ENCODE measurements at regions not wholly inside any gene's neighbourhood (a gene's known extent, or its start where the extent isn't known, plus 50 kb on each side); places are given as distances from the start of the nearest gene placed in this dataset.

DNA sequence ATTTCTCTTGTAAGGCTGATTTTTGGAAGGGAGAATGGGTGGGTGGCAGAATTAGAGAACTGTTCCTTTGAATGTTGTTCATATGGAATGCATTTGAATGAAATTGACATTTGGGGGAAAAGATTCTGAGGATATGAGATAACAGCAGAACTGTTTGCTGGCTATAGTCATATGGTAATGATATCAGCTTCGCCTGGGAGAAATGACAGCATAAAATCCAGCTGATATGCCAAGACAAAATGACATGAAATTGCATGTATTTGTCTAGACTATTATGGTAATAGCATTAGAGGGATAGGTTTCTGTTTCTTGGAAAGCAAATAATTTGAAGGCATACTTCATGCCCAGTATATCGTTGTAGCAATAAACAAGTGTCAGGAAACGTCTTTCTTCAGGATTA, 150.8 kb upstream of the SPATS2L start:
- Histone ChIP-seq H3K9me1 (replicated peaks; ENCODE audit: control insufficient read depth, extremely low read depth, insufficient read depth, low read length) (no peaks in the 10 kb centered on the region), H3K9me3 (replicated peaks; ENCODE audit: control insufficient read depth, insufficient read depth, low read length) (no peaks in the 10 kb centered on the region), H3K27me3 (ENCODE audit: control insufficient read depth in 2 of 2, insufficient read depth in 2 of 2, low read length in 2 of 2) (no peaks in the 10 kb centered on the region), H3K4me1 (ENCODE audit: control insufficient read depth, extremely low read depth, insufficient read depth, low read length) (no peaks in the 10 kb centered on the region), H3K36me3 (ENCODE audit: control insufficient read depth in 2 of 2, extremely low read depth in 1 of 2, insufficient read depth in 2 of 2, low read length in 2 of 2) (no peaks in the 10 kb centered on the region), H3K4me3 (replicated peaks in 1 of 3; ENCODE audit: insufficient read depth in 1 of 3, low read depth in 1 of 3, low read length in 3 of 3) (no peak overlapping the region), H3K9ac (replicated peaks; ENCODE audit: extremely low read depth, insufficient read depth, low read length) (no peak overlapping the region), H3K27ac (ENCODE audit: insufficient read depth, low read depth, low read length) (no peak overlapping the region), H3K79me2 (ENCODE audit: control insufficient read depth, insufficient read depth, low read length) (no peaks in the 10 kb centered on the region), H4K20me1 (replicated peaks; ENCODE audit: control insufficient read depth, extremely low read depth, insufficient read depth, low read length) (no peaks in the 10 kb centered on the region), H2AFZ (ENCODE audit: low read depth, low read length) (no peak overlapping the region), H3K4me2 (ENCODE audit: insufficient read depth, low read length) (no peak overlapping the region)
- intact Hi-C loops (cut with micrococcal nuclease) (no loop called here), dilution Hi-C loops (cut with MboI; ENCODE audit: extremely low pct_ligation_motif_present, low sequenced_read_pairs) (no loop called here)
- TF ChIP-seq POLR2A (IDR thresholded peaks at IDR 0.05; ENCODE audit: low read depth, low read length), result no peak
- TF ChIP-seq, protein P1, sequence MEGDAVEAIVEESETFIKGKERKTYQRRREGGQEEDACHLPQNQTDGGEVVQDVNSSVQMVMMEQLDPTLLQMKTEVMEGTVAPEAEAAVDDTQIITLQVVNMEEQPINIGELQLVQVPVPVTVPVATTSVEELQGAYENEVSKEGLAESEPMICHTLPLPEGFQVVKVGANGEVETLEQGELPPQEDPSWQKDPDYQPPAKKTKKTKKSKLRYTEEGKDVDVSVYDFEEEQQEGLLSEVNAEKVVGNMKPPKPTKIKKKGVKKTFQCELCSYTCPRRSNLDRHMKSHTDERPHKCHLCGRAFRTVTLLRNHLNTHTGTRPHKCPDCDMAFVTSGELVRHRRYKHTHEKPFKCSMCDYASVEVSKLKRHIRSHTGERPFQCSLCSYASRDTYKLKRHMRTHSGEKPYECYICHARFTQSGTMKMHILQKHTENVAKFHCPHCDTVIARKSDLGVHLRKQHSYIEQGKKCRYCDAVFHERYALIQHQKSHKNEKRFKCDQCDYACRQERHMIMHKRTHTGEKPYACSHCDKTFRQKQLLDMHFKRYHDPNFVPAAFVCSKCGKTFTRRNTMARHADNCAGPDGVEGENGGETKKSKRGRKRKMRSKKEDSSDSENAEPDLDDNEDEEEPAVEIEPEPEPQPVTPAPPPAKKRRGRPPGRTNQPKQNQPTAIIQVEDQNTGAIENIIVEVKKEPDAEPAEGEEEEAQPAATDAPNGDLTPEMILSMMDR (IDR thresholded peaks at IDR 0.05; ENCODE audit: extremely low read depth in 1 of 2, insufficient read depth in 1 of 2, low read depth in 1 of 2, low read length in 2 of 2), result no peak
- TF ChIP-seq MYC (IDR thresholded peaks at IDR 0.05; ENCODE audit: low read depth, low read length), result no peak
- TF ChIP-seq FOS (IDR thresholded peaks at IDR 0.05; ENCODE audit: borderline replicate concordance, insufficient read depth, low read length), result no peak
- TF ChIP-seq EZH2 (IDR thresholded peaks at IDR 0.05; ENCODE audit: borderline replicate concordance, low read depth, low read length, severe bottlenecking), result no peak
- TF ChIP-seq, protein P2, sequence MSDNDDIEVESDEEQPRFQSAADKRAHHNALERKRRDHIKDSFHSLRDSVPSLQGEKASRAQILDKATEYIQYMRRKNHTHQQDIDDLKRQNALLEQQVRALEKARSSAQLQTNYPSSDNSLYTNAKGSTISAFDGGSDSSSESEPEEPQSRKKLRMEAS (IDR thresholded peaks at IDR 0.05; ENCODE audit: insufficient read depth, insufficient read length), result no peak
- no peak for TF ChIP-seq JUN (IDR thresholded peaks at IDR 0.05; ENCODE audit: borderline replicate concordance, insufficient read depth, insufficient read length, low read depth)
- no peak for FAIRE-seq
- DNase-seq (ENCODE audit: low read depth, low spot score), result no peak
- no TSS peak for BruUV-seq (replicated peaks)
- ChIA-PET POLR2A (no interaction called here), CTCF (interaction anchor here (0.6 kb wide), 1 partner anchor 86 kb away, joined by 3 read pairs; no protein-coding TSS in a partner anchor)

All from endothelial cell of umbilical vein (primary cell).